Activated gamma-delta T cell treated with anti-CD3 and anti-CD28 coated beads, Interleukin-2, amount 50 U/mL, for 16 hours (primary cell): ENCODE measurements at regions not wholly inside any gene's neighbourhood (a gene's known extent, or its start where the extent isn't known, plus 50 kb on each side); places are given as distances from the start of the nearest gene placed in this dataset.

Experiments
- DNase-seq: peaks from one replicate; pipeline ENCODE4 v3.0.0-alpha.2; 2020; ENCODE audit warnings: low read depth

- no peak for DNase-seq
Observed at GRCh38 chr1:234713440-234713839, 103.5 kb upstream of the IRF2BP2 start.

GRCh38 chr1:234712891-234713305, 102.9 kb upstream of the IRF2BP2 start:
- no peak for DNase-seq

GRCh38 chr1:234710936-234711724, 101.2 kb upstream of the IRF2BP2 start:
- no peak for DNase-seq

DNA sequence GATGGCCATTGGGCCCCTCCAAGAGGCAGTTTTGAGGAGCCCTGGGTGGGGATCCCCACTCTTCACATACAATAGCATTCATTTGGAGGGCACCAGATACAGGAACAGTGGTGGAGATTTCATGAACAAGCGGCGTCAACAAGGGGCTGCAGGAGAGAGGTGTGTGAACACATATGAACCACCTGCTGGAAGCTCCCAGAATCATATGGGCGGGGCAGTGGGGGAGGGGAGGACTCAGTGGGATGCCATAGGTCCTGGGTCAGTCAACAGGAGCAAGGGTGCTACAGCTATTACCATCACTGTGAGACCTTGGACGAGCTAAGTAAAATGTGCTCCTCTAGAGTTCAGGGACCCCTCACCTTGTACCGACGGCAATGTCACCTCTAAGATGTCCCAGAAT, 100.4 kb upstream of the IRF2BP2 start:
- no peak for DNase-seq

- no peak for DNase-seq
Observed at GRCh38 chr1:234709473-234710228, 99.7 kb upstream of the IRF2BP2 start.

DNA sequence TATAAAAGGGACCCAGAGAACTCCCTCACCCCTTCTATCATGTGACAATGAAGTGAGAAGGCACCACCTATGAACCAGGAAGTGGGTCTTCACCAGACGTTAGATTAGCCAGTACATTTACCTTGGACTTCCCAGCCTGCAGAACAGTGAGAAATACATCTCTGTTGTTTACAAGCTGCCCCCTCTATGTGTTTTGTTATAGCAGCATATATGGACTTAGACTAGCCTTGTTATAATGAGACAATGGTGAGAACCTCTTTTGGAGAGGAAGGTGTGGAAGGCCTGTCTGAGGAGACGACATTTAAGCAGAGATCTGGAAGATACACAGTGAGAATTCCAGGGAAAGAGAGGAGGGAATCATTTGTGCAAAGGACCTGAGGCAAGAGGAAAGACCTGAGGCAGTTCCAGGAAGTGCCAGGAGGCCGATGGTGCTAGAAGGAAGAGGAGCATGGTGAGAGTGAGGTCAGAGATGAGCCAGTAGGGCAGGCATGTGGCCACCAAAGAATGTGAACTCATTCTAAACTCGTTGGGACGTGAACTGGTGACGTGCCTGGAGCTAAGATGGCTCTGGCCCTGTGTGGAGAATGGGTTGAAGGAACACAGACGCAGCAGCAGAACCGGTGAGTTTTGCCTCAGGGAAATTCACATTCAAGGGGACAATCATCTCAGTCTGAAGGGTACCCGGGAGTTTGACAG, 98.9 kb upstream of the IRF2BP2 start:
- no peak for DNase-seq

- DNase-seq, result no peak
Observed at GRCh38 chr1:234707641-234708040, 97.7 kb upstream of the IRF2BP2 start.

DNA sequence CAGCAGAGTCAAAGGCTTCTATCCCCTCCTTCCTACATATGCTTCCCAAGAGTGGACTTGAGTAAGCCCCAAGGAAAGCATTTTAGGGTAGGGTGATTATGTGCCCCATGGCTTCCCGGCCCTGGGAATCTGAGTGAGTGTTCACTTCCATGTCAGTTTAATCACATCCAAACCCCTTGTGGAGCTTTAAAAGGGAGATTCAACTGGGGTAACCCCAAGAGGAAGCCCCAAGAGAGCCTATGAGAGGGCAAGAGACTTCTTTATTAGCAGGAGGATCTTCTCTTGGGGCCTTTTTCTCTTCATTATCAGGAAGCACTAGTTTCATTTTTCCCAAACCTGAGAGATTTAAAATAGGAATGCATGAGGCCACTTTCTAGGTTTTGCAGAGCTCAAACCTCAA, 97.0 kb upstream of the IRF2BP2 start:
- no peak for DNase-seq

- DNase-seq, result no peak
Observed at GRCh38 chr1:234706199-234706598, 96.2 kb upstream of the IRF2BP2 start.

- no peak for DNase-seq
Observed at GRCh38 chr1:234705615-234706014, 95.6 kb upstream of the IRF2BP2 start.

DNA sequence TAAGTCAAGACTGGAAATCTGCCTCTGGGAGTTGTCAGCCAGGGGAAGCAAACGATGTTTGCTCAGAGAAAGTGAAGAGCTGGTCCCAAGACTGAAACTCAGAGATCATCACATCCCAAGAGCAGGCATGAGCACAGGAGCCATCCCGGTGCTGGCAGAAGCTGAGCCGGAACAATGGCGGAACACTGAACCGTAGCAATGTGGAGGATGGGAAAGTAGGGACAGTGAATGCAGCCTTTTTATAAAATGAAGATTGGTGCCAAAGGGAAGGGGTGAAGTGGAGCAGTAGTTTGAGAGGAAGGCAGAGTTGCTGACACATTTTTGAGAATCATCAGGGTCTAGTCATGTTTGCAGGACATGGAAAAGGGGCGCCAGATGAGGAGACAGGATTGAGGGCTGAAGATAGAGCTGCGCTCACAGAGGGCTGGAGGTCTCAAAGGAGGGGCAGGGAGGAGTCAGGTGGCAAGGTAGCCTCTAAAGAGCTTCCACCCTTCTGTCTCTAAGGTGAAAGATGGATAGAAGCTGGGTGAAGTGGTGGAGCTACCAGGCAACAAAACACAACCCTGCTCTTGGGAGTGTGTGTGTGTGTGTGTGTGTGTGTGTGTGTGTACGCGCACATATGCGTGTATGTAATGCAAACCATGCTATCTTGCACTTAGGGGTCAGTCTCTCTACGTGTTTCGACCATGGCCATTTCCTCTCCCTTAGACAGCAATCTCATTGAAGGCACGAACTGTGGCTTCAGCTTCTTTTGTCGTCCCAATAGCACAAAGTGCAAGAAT, 94.3 kb upstream of the IRF2BP2 start:
- DNase-seq, result no peak

GRCh38 chr1:234702342-234703000, 92.5 kb upstream of the IRF2BP2 start:
- no peak for DNase-seq

DNA sequence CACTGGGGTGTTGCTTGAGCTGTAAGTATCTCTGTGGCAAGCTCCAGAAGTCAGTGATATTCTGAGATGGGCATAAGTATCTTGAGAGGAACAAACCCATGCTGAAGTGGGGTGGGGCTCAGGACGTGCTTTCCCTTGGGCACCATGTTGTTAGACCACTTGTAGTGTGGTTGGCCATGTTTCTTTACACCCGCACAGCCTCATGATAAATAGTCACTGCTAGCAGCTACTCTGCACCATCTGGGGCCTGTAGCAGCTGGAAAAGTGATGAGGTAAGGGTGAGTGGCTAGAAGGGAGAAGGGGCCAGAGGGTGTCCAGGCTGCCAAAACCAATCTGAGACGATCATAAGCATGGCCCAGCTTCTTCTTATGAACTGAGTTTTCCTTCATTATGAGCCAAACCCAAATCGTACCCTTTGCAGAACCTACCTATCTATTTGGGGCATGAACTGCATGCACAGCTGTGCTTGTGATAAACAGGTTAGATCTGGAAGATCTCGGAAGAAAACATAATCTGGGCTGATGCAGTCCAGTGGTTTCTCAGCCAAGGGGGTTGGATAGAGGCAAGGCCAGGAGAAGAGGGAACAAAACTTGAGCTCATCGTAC, 91.9 kb upstream of the IRF2BP2 start:
- no peak for DNase-seq

- no peak for DNase-seq
Observed at GRCh38 chr1:234699795-234700665, 90.1 kb upstream of the IRF2BP2 start.

- DNase-seq, result no peak
Observed at GRCh38 chr1:234698686-234699085, 88.7 kb upstream of the IRF2BP2 start.

DNA sequence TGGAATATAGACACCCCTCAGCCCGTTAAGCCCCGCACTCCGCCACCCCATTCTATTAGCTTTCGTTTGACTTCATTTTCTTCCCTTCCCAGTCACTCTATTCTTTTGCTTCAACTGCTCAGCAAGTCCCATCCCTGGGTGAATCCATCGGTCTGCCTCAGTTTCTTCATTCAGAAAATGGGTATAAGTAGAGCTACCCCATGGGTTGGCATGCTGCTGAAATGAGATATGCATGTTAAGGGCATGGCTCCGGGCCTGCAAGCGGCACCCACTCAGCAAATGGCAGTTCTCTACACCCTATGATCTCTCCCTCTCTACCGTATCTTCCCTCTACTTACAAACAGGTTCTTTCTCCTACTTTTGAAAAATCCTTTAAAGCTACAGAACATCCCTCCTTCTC, 87.8 kb upstream of the IRF2BP2 start:
- DNase-seq, result no peak

GRCh38 chr1:234697015-234697414, 87.0 kb upstream of the IRF2BP2 start:
- DNase-seq, result no peak

DNA sequence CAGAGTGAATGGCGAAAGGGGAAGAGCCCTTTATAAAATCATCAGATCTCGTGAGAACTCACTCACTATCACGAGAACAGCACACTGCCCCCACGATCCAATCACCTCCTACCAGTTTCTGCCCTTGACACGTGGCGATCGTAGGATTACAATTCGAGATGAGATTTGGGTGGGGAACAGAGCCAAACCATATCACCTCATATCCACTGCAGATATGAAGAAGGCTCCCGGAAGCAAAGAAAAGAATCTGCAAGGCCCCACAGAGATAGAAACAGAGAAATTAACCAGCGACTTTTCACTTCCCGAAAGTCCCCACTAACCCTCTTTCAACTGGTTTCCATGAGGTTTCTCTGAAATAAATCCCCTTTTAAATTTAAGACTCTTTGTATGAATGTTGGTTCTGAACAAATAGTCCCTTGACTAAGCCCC, 86.2 kb upstream of the IRF2BP2 start:
- DNase-seq, result no peak

DNA sequence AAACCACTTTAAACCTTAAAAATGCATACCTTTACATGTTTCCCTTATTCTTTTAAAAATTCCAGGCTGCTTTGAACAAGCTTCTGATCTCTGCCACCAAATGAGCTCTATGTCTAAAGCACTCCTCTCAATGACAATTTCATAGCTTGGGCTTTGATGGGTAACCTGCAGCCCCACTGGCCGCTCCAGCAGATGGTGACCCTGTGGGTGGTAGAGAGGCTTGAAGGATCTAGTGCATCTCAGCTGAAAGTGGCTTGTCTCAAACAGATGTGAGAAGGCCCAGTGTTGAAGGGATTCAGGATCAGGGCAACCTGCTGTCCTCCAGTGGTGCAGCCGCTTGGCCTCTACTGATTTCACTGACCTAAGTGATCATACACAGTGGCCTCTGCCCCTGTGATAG, 84.7 kb upstream of the IRF2BP2 start:
- no peak for DNase-seq

GRCh38 chr1:234692966-234693580, 83.1 kb upstream of the IRF2BP2 start:
- DNase-seq, result no peak
